GM23248 (cell line): ENCODE measurements at regions not wholly inside any gene's neighbourhood (a gene's known extent, or its start where the extent isn't known, plus 50 kb on each side); places are given as distances from the start of the nearest gene placed in this dataset.

Source experiments
- EZH2 ChIP-seq: fragments of 200-600 bp; sonication (generic); IDR thresholded peaks from 2 replicates; pipeline ENCODE4 v1.6.1; 2018; ENCODE audit warnings: antibody characterized with exemption, mild to moderate bottlenecking; ENCODE audit not compliant: insufficient read depth, poor library complexity, severe bottlenecking
- EZH2phosphoT487 ChIP-seq: fragments of 200-600 bp; sonication (generic); IDR thresholded peaks from 2 replicates; pipeline ENCODE4 v1.6.1; 2018; ENCODE audit warnings: antibody characterized with exemption, moderate library complexity, mild to moderate bottlenecking, low read depth; ENCODE audit not compliant: insufficient read depth

GRCh38 chr1:193626695-193627094 is 440.3 kb upstream of the B3GALT2 start:
- TF ChIP-seq EZH2phosphoT487 (no peak), EZH2 (no peak)
